HG02840 (cell line): ENCODE measurements at regions not wholly inside any gene's neighbourhood (a gene's known extent, or its start where the extent isn't known, plus 50 kb on each side); places are given as distances from the start of the nearest gene placed in this dataset.
"Not testable (repeated sequence)": the region's sequence is repeated elsewhere in the genome, so short reads cannot be mapped to it uniquely, and the experiment has no call there.

Source experiments
- ATAC-seq: cut with Tn5 transposase; IDR thresholded peaks from one replicate; pipeline ENCODE4 v1.9.1; 2021; ENCODE audit warnings: mild to moderate bottlenecking, moderate library complexity, moderate number of reproducible peaks; ENCODE audit not compliant: unreplicated experiment, low FRiP score

GRCh38 chr2:48209214-48209885 lies 105.1 kb upstream of the FOXN2 start:
- no peak for ATAC-seq

GRCh38 chr2:48210189-48210588 lies 104.3 kb upstream of the FOXN2 start:
- no peak for ATAC-seq

- no peak for ATAC-seq
Observed at GRCh38 chr2:48213646-48214045, 100.8 kb upstream of the FOXN2 start.

- ATAC-seq: no peak
Observed at GRCh38 chr2:48218169-48218568, 96.3 kb upstream of the FOXN2 start.

- ATAC-seq: no peak
Observed at GRCh38 chr2:48219234-48219554, 95.3 kb upstream of the FOXN2 start.

- ATAC-seq: no peak
Observed at GRCh38 chr2:48219555-48220436, 94.7 kb upstream of the FOXN2 start.

- ATAC-seq: no peak
Observed at GRCh38 chr2:48220501-48220900, 94.0 kb upstream of the FOXN2 start.

GRCh38 chr2:48221846-48222516 lies 92.5 kb upstream of the FOXN2 start:
- no peak for ATAC-seq

- ATAC-seq: peak; percentile 81
Observed at GRCh38 chr2:48227617-48228344, 86.7 kb upstream of the FOXN2 start.

- ATAC-seq: peak; percentile 38
Observed at GRCh38 chr2:48228345-48228684, 86.2 kb upstream of the FOXN2 start.

GRCh38 chr2:48229063-48229462 lies 85.4 kb upstream of the FOXN2 start:
- no peak for ATAC-seq

- no peak for ATAC-seq
Observed at GRCh38 chr2:48230834-48231233, 83.6 kb upstream of the FOXN2 start.

- no peak for ATAC-seq
Observed at GRCh38 chr2:48232351-48232750, 82.1 kb upstream of the FOXN2 start.

- ATAC-seq: no peak
Observed at GRCh38 chr2:48233005-48233404, 81.5 kb upstream of the FOXN2 start.

GRCh38 chr2:48233824-48234223 lies 80.7 kb upstream of the FOXN2 start:
- ATAC-seq: not testable (repeated sequence)

- ATAC-seq: no peak
Observed at GRCh38 chr2:48235076-48235475, 79.4 kb upstream of the FOXN2 start.

GRCh38 chr2:48238381-48238780 lies 76.1 kb upstream of the FOXN2 start:
- no peak for ATAC-seq

GRCh38 chr2:48240912-48241311 lies 73.6 kb upstream of the FOXN2 start:
- no peak for ATAC-seq

- no peak for ATAC-seq
Observed at GRCh38 chr2:48247206-48247605, 67.3 kb upstream of the FOXN2 start.

- ATAC-seq: peak; percentile 72
Observed at GRCh38 chr2:48248251-48248933, 66.1 kb upstream of the FOXN2 start.
